Common myeloid progenitor, CD34-positive (primary cell): ENCODE measurements at regions not wholly inside any gene's neighbourhood (a gene's known extent, or its start where the extent isn't known, plus 50 kb on each side); places are given as distances from the start of the nearest gene placed in this dataset.
A peak's percentile ranks its signal among the peaks of the same experiment; 100 is the strongest.

ENCODE experiments used
- CTCF ChIA-PET: fragments of 350-600 bp; sonication (Branson Sonifier 250); formaldehyde crosslinking; loops from one replicate; lab custom pipeline; 2021; ENCODE audit warnings: antibody characterized with exemption; lab: Charles Lee
- POLR2A ChIA-PET: fragments of 350-600 bp; sonication (Branson Sonifier 250); formaldehyde crosslinking; loops from one replicate; lab custom pipeline; 2021; ENCODE audit warnings: antibody characterized with exemption; lab: Charles Lee
- DNase-seq, 3 donors: peaks; one replicate each; pipeline versions ENCODE4 v3.0.0 to v3.0.0-alpha.2; 2013
- H3K27ac ChIP-seq, 2 experiments: 1 replicate in 1 of 2; 2 replicates in 1 of 2; pipeline ENCODE4 v1.7.0; 2013; ENCODE audit warnings: inconsistent platforms in 2 of 2, low read length in 2 of 2, mild to moderate bottlenecking in 2 of 2, low read depth in 1 of 2, moderate library complexity in 1 of 2; ENCODE audit not compliant: severe bottlenecking in 2 of 2, insufficient read depth in 1 of 2, poor library complexity in 1 of 2
- H3K27me3 ChIP-seq, 5 experiments: replicated peaks in 2 of 5; 1 replicate in 3 of 5; 2 replicates in 2 of 5; pipeline versions ENCODE4 v1.6.1 to v1.7.0; 2013; ENCODE audit warnings: low read length in 4 of 5, mild to moderate bottlenecking in 2 of 5, moderate library complexity in 2 of 5, inconsistent platforms in 1 of 5; ENCODE audit not compliant: insufficient read depth in 5 of 5, control insufficient read depth in 4 of 5
- H3K36me3 ChIP-seq, 4 experiments: 1 replicate in 2 of 4; 2 replicates in 2 of 4; pipeline versions ENCODE4 v1.6.1 to v1.7.0; 2013; ENCODE audit warnings: low read length in 3 of 4, control low read depth in 1 of 4, mild to moderate bottlenecking in 1 of 4; ENCODE audit not compliant: control insufficient read depth in 4 of 4, insufficient read depth in 4 of 4
- H3K4me1 ChIP-seq, 4 experiments: 1 replicate in 3 of 4; 2 replicates in 1 of 4; pipeline versions ENCODE4 v1.6.1 to v1.7.1; 2013; ENCODE audit warnings: low read length in 3 of 4, mild to moderate bottlenecking in 3 of 4, control low read depth in 1 of 4, inconsistent platforms in 1 of 4, moderate library complexity in 1 of 4; ENCODE audit not compliant: control insufficient read depth in 4 of 4, insufficient read depth in 4 of 4; ENCODE audit errors: control extremely low read depth in 1 of 4
- H3K4me3 ChIP-seq, 7 experiments: 1 replicate in 4 of 7; 2 replicates in 3 of 7; pipeline versions ENCODE4 v1.5.1 to v1.7.0; 2013; ENCODE audit warnings: mild to moderate bottlenecking in 7 of 7, low read length in 6 of 7, moderate library complexity in 6 of 7, inconsistent platforms in 2 of 7, low read depth in 2 of 7, control low read depth in 1 of 7; ENCODE audit not compliant: insufficient read depth in 4 of 7, control insufficient read depth in 1 of 7; ENCODE audit errors: extremely low read depth in 1 of 7
- H3K9me3 ChIP-seq, 5 experiments: 1 replicate in 4 of 5; 2 replicates in 1 of 5; pipeline versions ENCODE4 v1.6.1 to v1.7.1; 2013; ENCODE audit warnings: low read length in 4 of 5, mild to moderate bottlenecking in 2 of 5, inconsistent platforms in 1 of 5, low read depth in 1 of 5, moderate library complexity in 1 of 5; ENCODE audit not compliant: control insufficient read depth in 4 of 5, insufficient read depth in 2 of 5; ENCODE audit errors: control extremely low read depth in 1 of 5
- WGBS: methylation state at CpG from one replicate; pipeline ENCODE4 v1.1.5; 2013; ENCODE audit not compliant: insufficient coverage; 5-methylcytosine and 5-hydroxymethylcytosine counted together

DNA sequence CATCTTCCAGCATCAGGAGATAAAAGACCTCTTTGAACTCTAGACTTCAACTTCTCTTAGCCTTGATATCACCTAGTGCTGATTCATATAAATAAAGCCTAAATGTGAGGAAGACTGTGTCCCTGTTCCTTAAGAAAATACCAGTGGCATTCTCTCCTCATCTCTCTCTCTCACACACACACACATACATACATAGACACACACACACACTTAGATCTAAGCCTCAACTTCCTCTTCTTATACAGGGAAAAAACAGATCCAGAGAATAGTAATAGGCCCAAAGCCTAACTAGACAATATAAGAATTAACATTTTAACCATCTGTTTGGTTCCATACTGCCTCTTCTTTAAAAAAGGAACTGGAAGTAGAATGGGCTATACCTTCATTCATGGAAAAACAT is 195.3 kb upstream of the NR4A3 start:
- no peaks in the 10 kb centered on the region for H3K9me3 ChIP-seq

DNA sequence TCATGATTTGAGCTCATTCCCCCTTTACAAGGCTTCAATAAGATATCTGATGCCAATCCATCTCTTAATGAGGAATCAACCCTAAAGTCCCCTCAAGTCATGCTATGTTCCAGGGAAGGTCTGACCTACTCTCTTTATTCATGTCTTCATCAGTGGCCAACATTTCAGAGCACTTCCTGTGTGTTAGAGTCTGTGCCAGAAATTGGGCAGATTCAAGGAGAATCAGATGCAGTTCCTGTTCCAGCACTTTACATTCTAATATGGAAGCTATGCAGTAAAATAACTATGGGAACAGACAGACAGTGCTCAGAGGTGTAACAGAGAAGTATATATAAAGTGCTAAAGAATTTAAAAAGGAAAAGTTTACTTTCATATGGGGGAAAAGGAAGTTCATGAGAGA is 193.4 kb upstream of the NR4A3 start:
- Histone ChIP-seq H3K36me3 (no peaks in the 10 kb centered on the region), H3K27ac (no peak overlapping the region), H3K4me3 (no peak overlapping the region), H3K27me3 (no peaks in the 10 kb centered on the region), H3K4me1 (peaks cover 0 to 12% (median 2%) of the 10 kb centered on the region in 4 experiments), H3K9me3 (no peaks in the 10 kb centered on the region)
- ChIA-PET CTCF (no interaction called here), POLR2A (no interaction called here)
- no peak for DNase-seq

More for the DNA sequence above, 195.3 kb upstream of the NR4A3 start:
- peaks cover 0 to 12% (median 2%) of the 10 kb centered on the region in 4 experiments for H3K4me1 ChIP-seq
- DNase-seq = peak; percentile 22 to 67 (median 59)
- no peak overlapping the region for H3K27ac ChIP-seq
- ChIA-PET POLR2A (no interaction called here), CTCF (no interaction called here)
- no peaks in the 10 kb centered on the region for H3K27me3 ChIP-seq
- no peaks in the 10 kb centered on the region for H3K36me3 ChIP-seq
- H3K4me3 ChIP-seq = no peak overlapping the region

DNA sequence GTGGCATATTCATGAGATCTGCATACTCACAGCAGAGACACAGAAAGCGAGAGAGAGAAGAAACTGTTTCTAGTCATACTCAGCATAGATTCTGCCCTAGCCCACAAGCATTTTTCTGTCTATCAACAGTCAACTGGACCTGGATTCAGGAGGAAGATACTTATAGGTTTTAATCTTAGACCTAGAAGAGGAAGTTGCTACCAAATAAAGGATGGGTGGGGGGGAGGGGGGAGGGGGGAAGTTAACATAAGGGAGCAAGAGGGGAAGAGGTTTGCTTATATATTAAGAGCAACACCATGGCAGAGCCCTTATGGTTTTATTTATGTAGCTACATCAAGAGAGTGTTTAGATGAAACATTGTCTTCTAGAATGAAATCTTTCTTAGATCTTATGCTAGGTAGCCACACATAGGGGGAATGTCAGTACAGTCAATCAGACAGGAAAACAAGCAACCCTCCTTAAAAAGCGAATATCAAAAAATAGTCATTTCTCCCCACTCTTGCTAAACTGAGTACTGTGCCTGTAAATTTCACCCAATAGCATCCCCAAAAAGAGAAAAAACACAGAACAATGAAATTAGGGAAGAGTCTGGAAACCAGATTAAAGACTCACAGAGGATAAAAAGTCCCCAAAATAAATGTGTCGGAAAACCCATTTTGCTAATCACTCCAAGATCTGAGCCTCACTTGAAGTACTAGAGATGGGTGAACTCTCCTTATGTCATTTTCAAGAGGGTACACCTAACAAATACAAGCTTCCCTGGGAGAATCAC is 192.7 kb upstream of the NR4A3 start:
- DNase-seq = peak; percentile 8 to 52 (median 47)
- 100% methylated on average over 2 of the region's 3 CpGs for WGBS

DNA sequence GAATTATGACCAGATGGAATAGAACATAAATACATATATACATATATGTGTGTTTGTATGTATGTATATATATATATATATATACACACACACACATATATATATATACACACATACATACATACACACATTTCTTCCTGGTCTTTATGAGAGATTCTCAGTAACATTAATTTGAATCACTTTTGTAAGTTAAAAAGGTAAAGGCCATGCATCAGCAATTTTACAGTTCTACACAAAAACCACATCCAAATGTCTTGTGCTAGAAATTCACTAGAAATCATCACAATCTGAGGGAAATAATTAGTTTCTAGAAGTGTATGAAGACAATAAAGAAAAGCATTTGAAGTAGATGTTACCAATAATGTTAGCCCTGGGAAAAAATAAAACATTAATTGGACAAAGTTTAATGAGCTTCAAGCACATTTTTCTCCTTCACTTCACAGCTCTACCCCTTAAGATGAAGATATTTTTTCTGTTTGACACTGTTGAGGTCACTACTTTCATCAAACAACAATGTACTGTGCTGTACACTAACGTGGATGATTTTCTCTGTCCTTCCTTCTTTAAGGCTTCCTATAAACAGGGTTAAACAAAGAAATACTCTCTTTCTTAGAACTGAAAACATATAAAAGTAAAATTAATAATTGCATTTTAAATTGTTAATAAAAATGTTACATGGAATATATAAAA is 189.2 kb upstream of the NR4A3 start:
- CTCF ChIA-PET = no interaction called here
- peaks cover 0 to 12% (median 2%) of the 10 kb centered on the region in 4 experiments for H3K4me1 ChIP-seq
- DNase-seq = no peak
- no CpG with 5 or more reads among the region's 1 CpG for WGBS
- no peak overlapping the region for H3K4me3 ChIP-seq
- POLR2A ChIA-PET = no interaction called here
- H3K27me3 ChIP-seq = no peaks in the 10 kb centered on the region
- H3K9me3 ChIP-seq = no peaks in the 10 kb centered on the region
- H3K27ac ChIP-seq = no peak overlapping the region
- no peaks in the 10 kb centered on the region for H3K36me3 ChIP-seq

More for the DNA sequence above, 192.7 kb upstream of the NR4A3 start:
- H3K4me3 ChIP-seq = no peak overlapping the region
- POLR2A ChIA-PET = no interaction called here
- no peaks in the 10 kb centered on the region for H3K27me3 ChIP-seq
- peaks cover 0 to 12% (median 2%) of the 10 kb centered on the region in 4 experiments for H3K4me1 ChIP-seq
- no peaks in the 10 kb centered on the region for H3K9me3 ChIP-seq
- H3K27ac ChIP-seq = no peak overlapping the region
- no peaks in the 10 kb centered on the region for H3K36me3 ChIP-seq
- CTCF ChIA-PET = interaction anchor here (1.1 kb wide), 1 partner anchor 9 kb away, joined by 3 read pairs; no protein-coding TSS in a partner anchor

DNA sequence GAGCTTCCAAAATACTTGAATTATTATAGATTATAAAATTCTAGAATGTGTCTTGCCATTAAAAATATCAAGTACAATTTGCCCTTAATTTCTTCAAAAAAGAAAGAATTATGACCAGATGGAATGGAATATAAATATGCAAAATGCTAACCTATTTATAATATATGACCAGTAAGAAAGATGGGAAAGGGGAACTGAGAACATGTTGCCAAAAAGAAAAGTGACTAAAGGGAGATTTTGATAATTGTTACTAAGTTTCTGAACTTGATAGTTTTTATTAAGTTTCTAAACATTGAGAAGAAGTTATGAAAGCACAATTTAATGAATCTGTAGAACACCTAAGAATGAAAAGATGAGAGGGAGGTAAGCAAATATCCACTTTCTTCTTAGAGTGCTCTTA is 188.4 kb upstream of the NR4A3 start:
- ChIA-PET POLR2A (no interaction called here), CTCF (no interaction called here)
- Histone ChIP-seq H3K27me3 (no peaks in the 10 kb centered on the region), H3K27ac (no peak overlapping the region), H3K4me3 (no peak overlapping the region), H3K9me3 (no peaks in the 10 kb centered on the region), H3K4me1 (peaks cover 0 to 9% (median 2%) of the 10 kb centered on the region in 4 experiments), H3K36me3 (no peaks in the 10 kb centered on the region)
- DNase-seq = no peak

DNA sequence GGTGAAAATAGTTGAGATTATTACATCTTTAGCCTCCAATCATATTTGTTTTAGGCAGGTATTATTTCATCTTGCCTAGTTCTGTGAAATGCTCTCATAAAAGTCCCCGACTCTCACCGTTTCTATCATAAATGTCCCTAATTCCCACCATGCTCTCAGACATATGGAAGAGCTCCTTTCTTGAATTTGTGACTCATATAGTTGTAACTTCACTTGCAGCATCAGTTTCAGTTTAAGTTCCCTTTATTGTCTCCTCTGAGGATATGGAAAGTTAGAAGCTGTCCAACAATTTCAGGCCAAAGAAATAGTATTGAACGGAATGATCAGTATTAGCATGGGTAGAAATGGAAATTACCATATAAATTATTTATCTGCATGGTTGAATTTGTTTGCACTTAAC is 187.5 kb upstream of the NR4A3 start:
- WGBS = 90% methylated on average over 2 of the region's 3 CpGs
- CTCF ChIA-PET = no interaction called here
- no peak for DNase-seq

DNA sequence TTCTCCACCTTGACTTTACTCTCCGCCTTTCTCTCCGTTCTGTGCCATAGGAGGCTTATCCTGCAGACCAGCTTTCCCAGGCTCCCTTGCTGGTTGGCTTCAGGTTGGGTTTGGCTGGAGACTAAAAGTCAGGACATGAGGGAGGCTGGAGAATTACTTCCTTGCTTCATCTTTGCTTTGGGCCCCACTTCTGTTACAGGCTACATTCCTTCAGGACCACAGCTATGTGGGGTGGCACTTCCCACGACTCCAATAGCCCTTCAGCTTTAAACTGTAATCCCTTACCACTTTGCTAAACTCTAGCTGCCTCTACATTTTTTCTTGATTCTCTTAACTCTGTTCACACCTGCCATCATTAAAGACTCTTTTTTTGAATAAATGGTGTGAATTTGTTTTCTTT is 186.7 kb upstream of the NR4A3 start:
- Histone ChIP-seq H3K27me3 (no peaks in the 10 kb centered on the region), H3K27ac (no peak overlapping the region), H3K9me3 (no peaks in the 10 kb centered on the region), H3K36me3 (no peaks in the 10 kb centered on the region), H3K4me3 (no peak overlapping the region), H3K4me1 (no peaks in the 10 kb centered on the region)
- WGBS = 100% methylated on average over 2 of the region's 3 CpGs
- no peak for DNase-seq
- ChIA-PET POLR2A (no interaction called here), CTCF (no interaction called here)

More for the DNA sequence above, 187.5 kb upstream of the NR4A3 start:
- Histone ChIP-seq H3K4me1 (peaks cover 0 to 2% (median under 1%) of the 10 kb centered on the region in 4 experiments), H3K36me3 (no peaks in the 10 kb centered on the region), H3K9me3 (no peaks in the 10 kb centered on the region), H3K27ac (no peak overlapping the region), H3K27me3 (no peaks in the 10 kb centered on the region), H3K4me3 (no peak overlapping the region)
- POLR2A ChIA-PET = no interaction called here
